Large intestine (tissue), 3 donors: ENCODE measurements at regions not wholly inside any gene's neighbourhood (a gene's known extent, or its start where the extent isn't known, plus 50 kb on each side); places are given as distances from the start of the nearest gene placed in this dataset.

Experiments
- DNase-seq, 2 donors: peaks; one replicate each; pipeline versions ENCODE4 v3.0.0 to v3.0.0-alpha.2; 2013
- H3K27ac ChIP-seq: one replicate; pipeline ENCODE4 v1.5.1; 2013; ENCODE audit warnings: low read length
- H3K27me3 ChIP-seq: 2 replicates; pipeline ENCODE4 v1.6.1; 2013; ENCODE audit warnings: low read length; ENCODE audit not compliant: control insufficient read depth, insufficient read depth
- H3K36me3 ChIP-seq: 2 replicates; pipeline ENCODE4 v1.6.1; 2013; ENCODE audit warnings: low read length; ENCODE audit not compliant: control insufficient read depth, insufficient read depth
- H3K4me1 ChIP-seq: one replicate; pipeline ENCODE4 v1.6.1; 2013; ENCODE audit warnings: low read length; ENCODE audit not compliant: control insufficient read depth, insufficient read depth
- H3K4me3 ChIP-seq: one replicate; pipeline ENCODE4 v1.5.1; 2013; ENCODE audit warnings: low read length
- H3K9me3 ChIP-seq: one replicate; pipeline ENCODE4 v1.6.1; 2013; ENCODE audit warnings: mild to moderate bottlenecking, low read depth, low read length, moderate library complexity; ENCODE audit not compliant: control insufficient read depth
- WGBS: methylation state at CpG from one replicate; pipeline ENCODE4 v1.1.5; 2013; ENCODE audit warnings: low lambda C conversion rate; ENCODE audit not compliant: insufficient coverage; 5-methylcytosine and 5-hydroxymethylcytosine counted together

DNA sequence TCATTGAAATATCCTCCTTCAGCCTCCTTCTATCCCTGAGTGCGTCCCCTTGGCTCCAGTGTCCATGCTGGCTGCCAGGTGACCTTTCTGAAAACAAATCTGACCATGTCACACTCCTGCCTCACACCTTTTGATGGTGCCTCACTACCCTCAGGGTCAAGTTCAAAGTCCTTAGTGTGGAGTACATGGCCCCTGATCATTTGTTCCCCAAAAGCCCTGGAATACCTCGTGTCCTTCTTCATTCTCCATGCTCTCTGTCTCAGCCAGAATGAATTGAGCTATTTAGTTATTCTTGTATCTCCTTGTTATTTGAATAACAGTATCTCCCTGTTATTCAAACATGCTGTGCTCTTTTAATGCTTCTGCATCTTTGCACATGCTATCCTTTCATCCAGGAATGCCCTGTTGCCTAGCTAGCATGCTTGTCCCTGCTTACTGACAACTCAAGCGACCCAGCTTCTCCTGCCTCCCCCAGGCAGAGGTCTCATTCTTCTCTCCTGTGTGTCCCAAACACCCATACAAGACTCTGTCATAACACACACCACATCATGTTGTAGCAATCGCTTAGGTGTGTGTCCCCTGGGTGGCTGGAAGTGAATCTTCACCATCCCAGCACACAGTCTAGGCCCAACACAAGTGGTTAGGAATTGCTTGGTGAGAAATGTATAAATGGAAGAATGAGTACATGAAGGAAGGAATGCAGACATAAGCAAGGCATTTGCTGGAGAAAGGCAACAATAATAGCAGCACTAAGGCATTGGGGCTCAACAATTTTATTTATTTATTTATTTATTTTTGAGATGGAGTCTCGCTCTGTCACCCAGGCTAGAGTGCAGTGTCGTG is 144.0 kb downstream of the DDX1 start:
- Histone ChIP-seq H3K9me3 (no peaks in the 10 kb centered on the region), H3K27me3 (no peaks in the 10 kb centered on the region), H3K4me1 (peaks cover 17% of the 10 kb centered on the region), H3K36me3 (no peaks in the 10 kb centered on the region), H3K27ac (no peak overlapping the region), H3K4me3 (no peak overlapping the region)
- no peak for DNase-seq
- WGBS: no CpG with 5 or more reads among the region's 6 CpGs

DNA sequence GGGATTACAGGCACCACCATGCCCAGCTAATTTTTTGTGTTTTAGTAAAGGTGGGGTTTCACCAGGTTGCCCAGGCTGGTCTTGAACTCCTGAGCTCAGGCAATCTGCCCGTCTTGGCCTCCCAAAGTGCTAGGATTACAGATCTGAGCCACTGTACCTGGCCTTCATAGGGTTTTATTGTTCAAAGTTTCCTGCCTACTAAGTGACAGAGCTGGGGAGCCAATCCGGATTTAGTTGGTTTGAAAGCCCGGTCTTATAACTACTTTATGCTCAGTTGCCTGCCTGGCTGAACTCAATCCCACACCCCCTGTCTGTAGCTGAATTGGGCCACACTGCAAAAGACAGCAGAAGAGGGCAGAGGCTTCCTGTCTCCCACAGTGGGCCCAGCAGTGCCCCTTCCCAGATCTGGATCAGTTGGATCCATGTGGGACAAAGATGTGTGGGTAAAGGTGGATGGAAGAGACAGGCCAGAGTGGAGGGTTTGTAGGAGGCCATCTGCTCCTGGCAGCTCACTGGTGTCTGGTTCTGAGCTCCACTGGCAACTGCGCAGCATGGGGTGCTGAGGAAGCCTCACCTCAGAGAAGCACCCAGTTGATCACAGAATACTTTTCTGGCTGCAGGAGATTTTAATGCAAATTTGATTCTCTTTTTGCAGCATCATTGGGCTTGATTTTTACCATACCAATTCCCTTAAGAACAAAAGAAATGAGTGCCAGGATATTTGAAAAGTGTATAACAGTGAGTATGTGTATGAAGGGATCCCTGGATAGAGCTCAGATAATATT is 144.9 kb downstream of the DDX1 start:
- Histone ChIP-seq H3K36me3 (no peaks in the 10 kb centered on the region), H3K4me1 (peaks cover 14% of the 10 kb centered on the region), H3K27ac (no peak overlapping the region), H3K4me3 (no peak overlapping the region), H3K9me3 (no peaks in the 10 kb centered on the region), H3K27me3 (no peaks in the 10 kb centered on the region)
- DNase-seq: no peak
- no CpG with 5 or more reads among the region's 4 CpGs for WGBS

GRCh38 chr2:15737314-15738224 is 145.9 kb downstream of the DDX1 start:
- peaks cover 11% of the 10 kb centered on the region for H3K4me1 ChIP-seq
- WGBS: no CpG with 5 or more reads among the region's 5 CpGs
- H3K27ac ChIP-seq: no peak overlapping the region
- peak; percentile 17 to 66 for DNase-seq
- H3K9me3 ChIP-seq: no peaks in the 10 kb centered on the region
- no peaks in the 10 kb centered on the region for H3K36me3 ChIP-seq
- no peak overlapping the region for H3K4me3 ChIP-seq
- H3K27me3 ChIP-seq: no peaks in the 10 kb centered on the region

DNA sequence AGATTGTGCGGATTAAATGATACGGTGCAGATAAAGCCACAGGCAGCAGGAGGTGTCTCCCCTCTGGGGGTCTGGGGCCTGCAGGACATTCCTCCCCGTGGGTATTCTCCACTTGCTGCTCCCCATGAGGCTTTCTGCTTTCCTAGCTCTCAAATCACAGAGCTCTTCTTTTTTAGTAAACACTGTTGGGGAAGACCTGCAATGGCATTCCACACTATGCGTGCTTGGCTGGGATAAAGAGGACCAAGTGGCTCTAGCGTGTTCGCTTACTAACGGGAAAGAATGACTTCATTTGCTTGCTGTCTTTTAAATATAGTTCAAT is 146.5 kb downstream of the DDX1 start:
- H3K9me3 ChIP-seq: no peaks in the 10 kb centered on the region
- no peak overlapping the region for H3K4me3 ChIP-seq
- H3K4me1 ChIP-seq: peaks cover 5% of the 10 kb centered on the region
- no peak overlapping the region for H3K27ac ChIP-seq
- H3K36me3 ChIP-seq: no peaks in the 10 kb centered on the region
- WGBS: 60% methylated on average over 1 of the region's 7 CpGs
- H3K27me3 ChIP-seq: no peaks in the 10 kb centered on the region
- no peak for DNase-seq

- WGBS: 100% methylated on average over 1 of the region's 5 CpGs
- Histone ChIP-seq H3K9me3 (no peaks in the 10 kb centered on the region), H3K4me3 (no peak overlapping the region), H3K27ac (no peak overlapping the region), H3K27me3 (no peaks in the 10 kb centered on the region), H3K4me1 (peaks cover 2% of the 10 kb centered on the region), H3K36me3 (no peaks in the 10 kb centered on the region)
- no peak for DNase-seq
Observed at GRCh38 chr2:15738943-15739342, 147.3 kb downstream of the DDX1 start.

- H3K9me3 ChIP-seq: no peaks in the 10 kb centered on the region
- H3K36me3 ChIP-seq: no peaks in the 10 kb centered on the region
- no peak overlapping the region for H3K27ac ChIP-seq
- no peaks in the 10 kb centered on the region for H3K4me1 ChIP-seq
- no peaks in the 10 kb centered on the region for H3K27me3 ChIP-seq
- WGBS: no CpG with 5 or more reads among the region's 5 CpGs
- DNase-seq: no peak
- no peak overlapping the region for H3K4me3 ChIP-seq
Observed at GRCh38 chr2:15744820-15745219, 153.2 kb downstream of the DDX1 start.

DNA sequence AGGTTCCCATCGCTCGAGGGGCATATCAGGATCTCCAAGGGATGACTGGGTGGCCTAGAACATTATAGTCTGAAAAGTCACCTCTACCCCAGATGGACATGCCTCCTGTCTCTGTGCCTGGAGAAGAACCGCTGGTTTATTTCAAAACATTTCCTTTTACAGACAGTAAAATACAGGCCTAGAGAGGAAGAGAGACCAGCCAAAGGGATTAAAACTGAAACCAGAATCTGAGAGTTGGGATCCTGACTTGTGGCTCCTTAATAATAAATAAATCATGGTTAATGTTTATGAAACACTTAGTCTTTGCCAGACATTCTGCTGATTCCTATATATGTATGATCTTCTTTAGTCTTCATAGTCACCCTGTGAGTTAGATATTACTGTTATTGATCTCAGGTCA is 153.7 kb downstream of the DDX1 start:
- no peaks in the 10 kb centered on the region for H3K36me3 ChIP-seq
- no peak overlapping the region for H3K27ac ChIP-seq
- H3K9me3 ChIP-seq: no peaks in the 10 kb centered on the region
- DNase-seq: no peak
- no CpG with 5 or more reads among the region's 3 CpGs for WGBS
- no peak overlapping the region for H3K4me3 ChIP-seq
- H3K27me3 ChIP-seq: no peaks in the 10 kb centered on the region
- no peaks in the 10 kb centered on the region for H3K4me1 ChIP-seq

GRCh38 chr2:15745907-15746702 is 154.4 kb downstream of the DDX1 start:
- Histone ChIP-seq H3K27me3 (no peaks in the 10 kb centered on the region), H3K4me1 (no peaks in the 10 kb centered on the region), H3K27ac (no peak overlapping the region), H3K9me3 (no peaks in the 10 kb centered on the region), H3K36me3 (no peaks in the 10 kb centered on the region), H3K4me3 (no peak overlapping the region)
- no peak for DNase-seq
- WGBS: no CpG with 5 or more reads among the region's 6 CpGs

- Histone ChIP-seq H3K27ac (no peak overlapping the region), H3K36me3 (no peaks in the 10 kb centered on the region), H3K9me3 (no peaks in the 10 kb centered on the region), H3K4me3 (no peak overlapping the region), H3K27me3 (no peaks in the 10 kb centered on the region), H3K4me1 (no peaks in the 10 kb centered on the region)
- 100% methylated on average over 1 of the region's 6 CpGs for WGBS
- DNase-seq: no peak
Observed at GRCh38 chr2:15746703-15747550, 155.3 kb downstream of the DDX1 start.
